ENCODE measurements at regions not wholly inside any gene's neighbourhood (a gene's known extent, or its start where the extent isn't known, plus 50 kb on each side); places are given as distances from the start of the nearest gene placed in this dataset.

DNA sequence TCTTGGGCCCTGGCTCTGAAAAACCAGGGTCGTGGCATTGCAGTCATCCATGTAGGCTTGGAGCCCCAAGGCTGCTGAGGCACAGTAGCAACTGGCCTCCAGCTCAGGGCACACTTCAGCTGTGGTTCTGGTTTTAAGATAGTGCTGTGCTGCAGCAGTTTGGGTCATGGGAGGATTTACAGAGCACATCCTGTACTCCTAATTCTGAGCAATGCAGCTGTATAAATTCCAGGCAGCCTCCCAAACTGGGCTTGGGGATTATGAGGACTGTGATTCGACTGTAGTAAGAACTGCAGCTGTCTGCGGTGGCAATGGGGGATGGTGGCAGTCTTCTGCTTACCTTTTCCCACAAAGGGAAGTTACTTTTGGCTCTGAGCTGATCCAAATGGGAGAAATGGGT is 536.3 kb upstream of the GCFC2 start:
- TF ChIP-seq POLR2A (IDR thresholded peaks at IDR 0.05): no peak
- TF ChIP-seq, protein P1, sequence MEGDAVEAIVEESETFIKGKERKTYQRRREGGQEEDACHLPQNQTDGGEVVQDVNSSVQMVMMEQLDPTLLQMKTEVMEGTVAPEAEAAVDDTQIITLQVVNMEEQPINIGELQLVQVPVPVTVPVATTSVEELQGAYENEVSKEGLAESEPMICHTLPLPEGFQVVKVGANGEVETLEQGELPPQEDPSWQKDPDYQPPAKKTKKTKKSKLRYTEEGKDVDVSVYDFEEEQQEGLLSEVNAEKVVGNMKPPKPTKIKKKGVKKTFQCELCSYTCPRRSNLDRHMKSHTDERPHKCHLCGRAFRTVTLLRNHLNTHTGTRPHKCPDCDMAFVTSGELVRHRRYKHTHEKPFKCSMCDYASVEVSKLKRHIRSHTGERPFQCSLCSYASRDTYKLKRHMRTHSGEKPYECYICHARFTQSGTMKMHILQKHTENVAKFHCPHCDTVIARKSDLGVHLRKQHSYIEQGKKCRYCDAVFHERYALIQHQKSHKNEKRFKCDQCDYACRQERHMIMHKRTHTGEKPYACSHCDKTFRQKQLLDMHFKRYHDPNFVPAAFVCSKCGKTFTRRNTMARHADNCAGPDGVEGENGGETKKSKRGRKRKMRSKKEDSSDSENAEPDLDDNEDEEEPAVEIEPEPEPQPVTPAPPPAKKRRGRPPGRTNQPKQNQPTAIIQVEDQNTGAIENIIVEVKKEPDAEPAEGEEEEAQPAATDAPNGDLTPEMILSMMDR (IDR thresholded peaks at IDR 0.05): no peak

Data from uterus (tissue), 2 donors.